Astrocyte of the spinal cord (primary cell): ENCODE measurements at regions not wholly inside any gene's neighbourhood (a gene's known extent, or its start where the extent isn't known, plus 50 kb on each side); places are given as distances from the start of the nearest gene placed in this dataset.

Experiments
- DNase-seq: peaks from one replicate; pipeline ENCODE4 v3.0.0; 2011; ENCODE audit warnings: low read depth, low spot score
- H3K4me3 ChIP-seq: 2 replicates; pipeline ENCODE4 v1.5.1; 2011; ENCODE audit warnings: low read depth, mild to moderate bottlenecking, low read length, moderate library complexity
- in situ Hi-C: cut with HindIII; loops from 2 replicates; pipeline ENCODE4 v1.10.0; 2017; ENCODE audit warnings: low sequenced_read_pairs
- TF ChIP-seq, protein P1 (sequence below): IDR thresholded peaks from 2 replicates; pipeline ENCODE4 v1.5.1; 2012; ENCODE audit warnings: low read depth, mild to moderate bottlenecking, low read length, inconsistent platforms

DNA sequence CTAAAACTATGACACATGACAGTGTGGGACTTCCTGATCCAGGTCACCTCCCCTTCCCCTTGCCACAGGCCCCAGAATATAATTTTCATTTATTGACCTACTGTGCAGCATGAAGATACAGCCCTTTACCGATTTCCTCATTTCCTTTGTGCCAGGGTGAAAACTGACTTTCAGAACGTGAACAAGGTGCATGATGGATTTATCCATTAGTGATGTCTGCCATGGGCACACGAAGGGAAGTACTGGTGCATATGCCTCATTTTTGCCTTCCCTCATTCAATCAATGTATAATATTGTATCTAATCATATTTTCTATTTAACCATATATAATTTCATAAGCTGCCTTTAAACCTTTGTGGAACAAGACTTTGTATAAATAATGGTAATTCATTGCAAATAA is 144.4 kb upstream of the WNT4 start:
- no peak for DNase-seq
- in situ Hi-C loops = no loop called here
- no peak overlapping the region for H3K4me3 ChIP-seq
- TF ChIP-seq, protein P1, sequence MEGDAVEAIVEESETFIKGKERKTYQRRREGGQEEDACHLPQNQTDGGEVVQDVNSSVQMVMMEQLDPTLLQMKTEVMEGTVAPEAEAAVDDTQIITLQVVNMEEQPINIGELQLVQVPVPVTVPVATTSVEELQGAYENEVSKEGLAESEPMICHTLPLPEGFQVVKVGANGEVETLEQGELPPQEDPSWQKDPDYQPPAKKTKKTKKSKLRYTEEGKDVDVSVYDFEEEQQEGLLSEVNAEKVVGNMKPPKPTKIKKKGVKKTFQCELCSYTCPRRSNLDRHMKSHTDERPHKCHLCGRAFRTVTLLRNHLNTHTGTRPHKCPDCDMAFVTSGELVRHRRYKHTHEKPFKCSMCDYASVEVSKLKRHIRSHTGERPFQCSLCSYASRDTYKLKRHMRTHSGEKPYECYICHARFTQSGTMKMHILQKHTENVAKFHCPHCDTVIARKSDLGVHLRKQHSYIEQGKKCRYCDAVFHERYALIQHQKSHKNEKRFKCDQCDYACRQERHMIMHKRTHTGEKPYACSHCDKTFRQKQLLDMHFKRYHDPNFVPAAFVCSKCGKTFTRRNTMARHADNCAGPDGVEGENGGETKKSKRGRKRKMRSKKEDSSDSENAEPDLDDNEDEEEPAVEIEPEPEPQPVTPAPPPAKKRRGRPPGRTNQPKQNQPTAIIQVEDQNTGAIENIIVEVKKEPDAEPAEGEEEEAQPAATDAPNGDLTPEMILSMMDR = no peak

DNA sequence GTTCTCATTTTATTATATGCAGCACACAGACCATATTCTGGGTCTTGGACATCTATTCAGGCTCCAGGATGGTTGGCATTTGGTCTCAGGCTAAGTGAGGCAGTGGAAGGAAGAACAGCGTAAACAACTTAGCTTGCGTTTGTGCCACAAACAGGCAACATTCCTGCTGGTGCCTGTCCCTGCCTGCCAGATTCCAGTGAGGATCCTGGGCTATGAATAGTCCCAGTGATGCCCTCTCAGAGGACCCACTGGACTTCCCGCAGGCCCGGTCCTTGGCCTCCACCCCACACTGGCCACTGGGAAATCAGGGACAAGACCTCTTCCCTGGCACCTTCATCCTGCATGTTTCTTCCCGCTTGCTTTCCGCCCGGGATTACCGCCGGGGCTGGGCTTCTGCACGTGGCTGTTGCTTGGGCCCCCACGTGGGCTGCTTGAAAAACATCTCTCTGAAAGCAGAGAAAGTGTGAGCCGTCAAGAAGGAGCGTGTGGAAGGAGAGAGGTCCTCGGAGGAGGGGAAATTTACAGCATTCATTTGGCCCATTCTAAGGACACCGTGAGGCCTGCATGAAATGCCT is 145.1 kb upstream of the WNT4 start:
- in situ Hi-C loops = no loop called here

DNA sequence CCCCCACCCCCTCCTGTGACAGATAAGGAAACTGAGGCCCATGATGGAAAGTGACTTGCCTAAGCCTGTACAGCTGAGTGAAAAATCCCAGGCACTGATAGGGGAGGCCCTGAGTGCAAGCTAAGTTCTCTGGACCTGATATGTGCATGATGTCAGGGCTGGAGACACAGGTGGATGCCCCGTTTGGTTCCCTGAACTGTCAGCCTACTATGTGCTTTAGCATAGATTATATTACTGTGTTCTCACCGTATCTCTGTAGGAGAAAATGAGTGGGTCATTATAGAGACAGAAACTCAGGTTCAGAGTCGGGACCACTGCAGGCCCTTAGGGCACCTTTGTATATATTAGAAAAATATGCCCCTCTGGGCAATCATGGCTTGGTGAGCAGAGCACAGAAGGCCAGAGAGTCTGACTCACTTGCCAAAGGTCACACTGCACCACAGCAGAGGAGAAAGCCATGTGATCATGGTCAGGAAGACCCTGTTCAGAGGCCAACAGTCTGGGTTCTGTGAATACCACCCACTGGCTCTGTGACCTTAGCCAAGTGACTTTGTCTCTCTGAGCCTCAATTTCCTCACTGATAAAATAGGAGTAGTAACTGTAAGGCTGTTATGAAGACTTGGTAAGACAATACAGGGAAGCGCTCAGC is 145.8 kb upstream of the WNT4 start:
- in situ Hi-C loops = no loop called here
- no peak for DNase-seq
- H3K4me3 ChIP-seq = no peak overlapping the region
- TF ChIP-seq, protein P1 = no peak

More for the DNA sequence above, 145.1 kb upstream of the WNT4 start:
- H3K4me3 ChIP-seq = no peak overlapping the region
- TF ChIP-seq, protein P1 = no peak
- no peak for DNase-seq

DNA sequence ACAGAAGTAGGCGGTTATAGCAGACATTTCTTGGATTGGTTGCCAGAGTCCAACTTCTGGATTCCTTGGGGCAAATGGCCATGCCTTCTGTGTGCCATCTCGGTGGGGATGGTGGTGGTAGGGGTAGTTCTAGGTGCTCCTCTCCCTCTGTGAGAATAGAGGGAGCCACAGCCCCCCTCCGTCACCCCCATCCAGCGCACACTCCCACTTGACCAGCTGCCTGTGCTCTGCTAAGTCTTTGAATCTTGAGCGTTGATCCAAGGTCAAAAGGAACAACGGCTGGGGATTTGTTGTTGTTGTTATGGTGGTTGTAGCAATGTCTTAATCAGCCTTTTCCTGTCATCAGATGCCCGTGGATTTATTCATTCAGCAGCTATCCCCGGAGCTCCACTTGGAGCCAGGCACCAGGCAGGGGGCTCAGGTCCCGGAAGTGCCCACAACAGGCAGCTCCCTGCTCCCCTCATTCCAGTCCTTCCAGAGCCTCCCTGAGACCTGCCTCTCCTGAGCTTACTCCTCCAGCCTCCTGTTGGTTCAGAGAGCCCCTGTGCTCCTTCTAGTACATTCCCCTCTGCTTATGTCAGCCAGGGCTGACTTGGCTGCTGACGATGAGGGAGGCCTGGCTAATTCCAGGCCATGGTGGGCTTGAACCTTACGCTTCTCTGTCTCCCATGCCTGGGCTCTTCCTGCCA is 146.6 kb upstream of the WNT4 start:
- H3K4me3 ChIP-seq = no peak overlapping the region
- TF ChIP-seq, protein P1 = no peak
- in situ Hi-C loops = no loop called here
- peak; percentile 45 for DNase-seq

DNA sequence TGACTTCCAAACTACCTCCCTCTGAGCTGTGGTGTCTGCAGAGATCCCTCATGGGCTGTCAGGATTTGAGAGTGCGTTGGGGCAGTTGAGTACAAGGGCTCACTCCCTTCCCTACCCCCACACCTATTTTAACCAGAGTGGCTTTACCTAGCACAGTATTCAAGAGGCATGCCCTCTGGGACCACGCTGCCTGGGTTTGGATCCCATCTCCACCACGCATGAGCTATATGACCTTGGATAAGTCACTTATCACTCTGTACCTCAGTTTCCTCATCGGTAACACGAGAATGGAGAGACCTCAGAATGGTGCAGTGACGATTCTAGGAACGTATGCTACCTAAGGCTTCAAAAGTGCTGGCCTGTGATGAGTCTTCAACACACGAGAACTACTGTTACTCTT is 147.3 kb upstream of the WNT4 start:
- DNase-seq = no peak
- TF ChIP-seq, protein P1 = no peak
- H3K4me3 ChIP-seq = no peak overlapping the region
- in situ Hi-C loops = no loop called here

DNA sequence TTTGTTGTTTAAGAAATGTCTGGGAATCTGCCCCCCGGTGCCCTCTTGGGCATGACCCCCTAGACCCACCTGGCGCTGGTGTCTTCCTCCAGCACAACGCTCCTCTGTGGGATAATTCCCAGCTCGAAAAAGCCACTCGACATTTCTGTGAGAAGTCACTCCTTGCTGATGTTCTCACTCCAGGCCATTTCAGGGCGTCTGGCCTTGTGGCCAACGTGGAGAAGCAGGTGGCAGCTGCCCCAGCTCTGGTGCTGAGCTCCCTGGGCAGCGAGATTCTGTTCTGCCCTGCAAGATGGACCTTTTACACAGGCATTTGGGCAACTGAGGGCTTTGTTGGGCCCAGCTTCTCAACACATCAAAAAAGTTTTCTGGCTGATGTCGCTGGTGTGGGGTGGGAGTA is 147.7 kb upstream of the WNT4 start:
- DNase-seq = no peak
- TF ChIP-seq, protein P1 = no peak
- no peak overlapping the region for H3K4me3 ChIP-seq
- in situ Hi-C loops = no loop called here
